Neuronal stem cell (in vitro differentiated cells): ENCODE measurements at regions not wholly inside any gene's neighbourhood (a gene's known extent, or its start where the extent isn't known, plus 50 kb on each side); places are given as distances from the start of the nearest gene placed in this dataset.
A peak's percentile ranks its signal among the peaks of the same experiment; 100 is the strongest.

Source experiments
- DNase-seq: peaks from one replicate; pipeline ENCODE4 v3.0.0-alpha.2; 2013; ENCODE audit warnings: low spot score
- H2AFZ ChIP-seq: one replicate; pipeline ENCODE4 v1.6.1; 2013; ENCODE audit warnings: mild to moderate bottlenecking, low read length, inconsistent platforms
- H2AK5ac ChIP-seq: 2 replicates; pipeline ENCODE4 v1.6.1; 2013; ENCODE audit warnings: low read depth, mild to moderate bottlenecking, inconsistent platforms, low read length, moderate library complexity, mixed read lengths
- H2BK120ac ChIP-seq: 2 replicates; pipeline ENCODE4 v1.6.1; 2013; ENCODE audit warnings: low read depth, mild to moderate bottlenecking, inconsistent platforms, low read length, moderate library complexity, mixed read lengths
- H2BK12ac ChIP-seq: one replicate; pipeline ENCODE4 v1.6.1; 2013; ENCODE audit warnings: low read length, inconsistent platforms
- H2BK15ac ChIP-seq: 2 replicates; pipeline ENCODE4 v1.6.1; 2013; ENCODE audit warnings: mild to moderate bottlenecking, low read length, inconsistent platforms, mixed read lengths
- H2BK5ac ChIP-seq: one replicate; pipeline ENCODE4 v1.6.1; 2013; ENCODE audit warnings: inconsistent platforms, mild to moderate bottlenecking, low read length, moderate library complexity
- H3K14ac ChIP-seq: one replicate; pipeline ENCODE4 v1.6.1; 2013; ENCODE audit warnings: low read length, inconsistent platforms
- H3K18ac ChIP-seq: 2 replicates; pipeline ENCODE4 v1.6.1; 2013; ENCODE audit warnings: low read length, inconsistent platforms
- H3K23ac ChIP-seq: 2 replicates; pipeline ENCODE4 v1.6.1; 2013; ENCODE audit warnings: low read depth, mild to moderate bottlenecking, mixed read lengths, low read length, inconsistent platforms; ENCODE audit not compliant: poor library complexity
- H3K27ac ChIP-seq: replicated peaks from 3 replicates; pipeline ENCODE4 v1.5.1; 2013; ENCODE audit warnings: low read length, inconsistent platforms
- H3K27me3 ChIP-seq, 3 experiments: 2 replicates each; pipeline ENCODE4 v1.6.1; 2013; ENCODE audit warnings: low read length in 3 of 3, mild to moderate bottlenecking in 2 of 3, inconsistent platforms in 1 of 3, low read depth in 1 of 3, mixed read lengths in 1 of 3, moderate library complexity in 1 of 3; ENCODE audit not compliant: control insufficient read depth in 3 of 3, insufficient read depth in 3 of 3
- H3K36me3 ChIP-seq, 2 donors: replicated peaks in 1 of 2; 2 replicates each; pipeline ENCODE4 v1.6.1; 2013; ENCODE audit warnings: low read length in 2 of 2; ENCODE audit not compliant: control insufficient read depth in 2 of 2, insufficient read depth in 2 of 2
- H3K4ac ChIP-seq: 2 replicates; pipeline ENCODE4 v1.6.1; 2013; ENCODE audit warnings: inconsistent platforms, mild to moderate bottlenecking, low read length, moderate library complexity
- H3K4me1 ChIP-seq, 2 donors: 1 replicate in 1 of 2; 2 replicates in 1 of 2; pipeline ENCODE4 v1.6.1; 2013; ENCODE audit warnings: low read length in 2 of 2, low read depth in 1 of 2; ENCODE audit not compliant: control insufficient read depth in 2 of 2, insufficient read depth in 1 of 2
- H3K4me2 ChIP-seq: one replicate; pipeline ENCODE4 v1.6.1; 2013; ENCODE audit warnings: mild to moderate bottlenecking, low read length, inconsistent platforms; ENCODE audit not compliant: insufficient read depth, poor library complexity, severe bottlenecking
- H3K4me3 ChIP-seq, 2 donors: 2 replicates each; pipeline ENCODE4 v1.5.1; 2013; ENCODE audit warnings: low read length in 2 of 2, mild to moderate bottlenecking in 2 of 2, inconsistent platforms in 1 of 2, moderate library complexity in 1 of 2
- H3K79me1 ChIP-seq: one replicate; pipeline ENCODE4 v1.6.1; 2013; ENCODE audit warnings: low read depth, mild to moderate bottlenecking, inconsistent platforms, low read length, moderate library complexity
- H3K9ac ChIP-seq: one replicate; pipeline ENCODE4 v1.6.1; 2013; ENCODE audit warnings: mild to moderate bottlenecking, low read depth, low read length, inconsistent platforms; ENCODE audit not compliant: poor library complexity
- H3K9me3 ChIP-seq, 2 donors: replicated peaks in 1 of 2; 2 replicates each; pipeline versions ENCODE3 to v1.6.1; 2013; ENCODE audit warnings: low read length in 2 of 2, mild to moderate bottlenecking in 2 of 2, inconsistent platforms in 1 of 2, low read depth in 1 of 2, mixed read lengths in 1 of 2, moderate library complexity in 1 of 2; ENCODE audit not compliant: control insufficient read depth in 2 of 2, insufficient read depth in 1 of 2
- H4K8ac ChIP-seq: one replicate; pipeline ENCODE4 v1.6.1; 2013; ENCODE audit warnings: low read depth, mild to moderate bottlenecking, inconsistent platforms, low read length, moderate library complexity
- H4K91ac ChIP-seq: one replicate; pipeline ENCODE4 v1.6.1; 2013; ENCODE audit warnings: low read length, low read depth, mild to moderate bottlenecking, inconsistent platforms; ENCODE audit not compliant: poor library complexity
- WGBS, 2 donors: extraction: QIAGEN DNeasy Blood & Tissue Kit; methylation state at CpG; one replicate each; pipeline ENCODE4 v1.1.7; 2013; ENCODE audit warnings: missing lambda C conversion rate in 2 of 2, mixed read lengths in 1 of 2; ENCODE audit not compliant: insufficient read length in 2 of 2, insufficient replicate concordance in 1 of 2; ENCODE audit errors: extremely low coverage in 2 of 2; 5-methylcytosine and 5-hydroxymethylcytosine counted together

DNA sequence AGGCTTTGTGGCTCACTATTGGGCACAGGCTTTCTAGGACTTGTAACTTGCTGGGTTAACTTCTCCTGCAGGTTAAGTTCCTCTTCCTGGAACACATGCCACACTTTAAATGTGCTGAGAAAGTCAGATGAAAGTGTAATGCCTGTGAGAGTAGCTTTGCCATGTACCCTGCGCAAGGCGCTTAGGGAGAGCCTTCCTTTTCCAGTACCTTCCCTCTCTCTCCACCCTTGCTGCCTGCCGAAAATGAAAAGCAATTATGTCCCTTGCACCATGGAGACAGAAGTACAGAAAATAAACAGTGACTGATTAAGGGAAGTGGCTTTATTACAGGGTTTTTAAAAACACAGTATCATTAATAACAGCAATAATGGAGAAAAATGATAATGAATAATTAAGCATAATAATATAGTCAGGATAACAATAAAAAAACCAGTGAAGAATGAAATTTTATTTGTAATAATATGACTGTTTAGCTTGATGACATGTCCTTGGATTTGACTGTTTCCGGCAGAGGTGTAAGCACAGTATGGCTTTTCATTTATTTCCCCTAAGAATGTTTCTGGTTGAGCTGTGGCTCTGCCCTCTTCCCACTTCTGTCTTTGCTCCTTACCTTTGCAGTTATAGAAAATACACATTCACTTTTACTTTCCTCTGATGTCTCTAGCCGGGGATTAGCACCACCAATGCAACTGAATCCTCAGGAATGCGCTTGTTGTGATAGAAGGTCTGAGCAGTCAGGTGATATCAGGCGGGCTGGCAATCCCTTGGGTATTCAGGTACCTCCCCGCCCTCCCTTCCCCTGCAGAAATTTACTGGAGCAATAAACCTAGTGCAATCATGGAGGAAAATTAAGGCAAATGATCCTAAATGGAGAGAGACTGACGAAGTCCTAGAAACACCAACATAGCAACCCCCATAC is 472.3 kb upstream of the CITED2 start:
- Histone ChIP-seq H3K36me3 (no peaks in the 10 kb centered on the region), H2BK5ac (no peak overlapping the region), H3K9me3 (no peaks in the 10 kb centered on the region), H2AK5ac (no peak overlapping the region), H2BK120ac (no peak overlapping the region), H2BK12ac (no peak overlapping the region), H3K4me2 (no peak overlapping the region), H3K14ac (no peak overlapping the region), H3K27ac (no peak overlapping the region), H3K27me3 (no peaks in the 10 kb centered on the region), H4K8ac (no peak overlapping the region), H2BK15ac (no peak overlapping the region), H3K18ac (no peak overlapping the region), H3K4me1 (peaks cover 0 to 7% of the 10 kb centered on the region in 2 donors), H3K4me3 (no peak overlapping the region), H2AFZ (peak overlapping the region; percentile 5), H3K4ac (no peak overlapping the region), H3K23ac (no peak overlapping the region), H3K79me1 (no peaks in the 10 kb centered on the region), H3K9ac (no peak overlapping the region), H4K91ac (no peak overlapping the region)
- no CpG with 5 or more reads among the region's 9 CpGs for whole genome bisulfite sequencing, 2 donors
- DNase-seq = no peak

DNA sequence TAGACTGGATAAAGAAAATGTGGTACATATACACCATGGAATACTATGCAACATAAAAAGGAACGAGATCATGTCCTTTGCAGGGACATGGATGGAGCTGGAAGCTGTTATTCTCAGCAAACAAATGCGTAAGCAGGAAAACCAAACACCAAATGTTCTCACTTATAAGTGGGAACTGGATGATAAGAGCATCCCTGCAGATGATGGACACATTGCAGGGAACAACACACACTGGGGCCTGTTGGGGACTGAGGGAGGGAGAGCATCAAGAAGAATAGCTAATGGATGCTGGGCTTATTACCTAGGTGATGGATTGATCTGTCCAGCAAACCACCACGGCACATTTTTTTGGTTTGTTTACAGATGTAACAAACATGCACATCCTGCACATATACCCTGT is 470.5 kb upstream of the CITED2 start:
- Histone ChIP-seq H3K4me1 (peaks cover 0 to 7% of the 10 kb centered on the region in 2 donors), H2BK120ac (no peak overlapping the region), H3K4me2 (no peak overlapping the region), H2AFZ (no peak overlapping the region), H3K27ac (no peak overlapping the region), H3K23ac (no peak overlapping the region), H2BK12ac (no peak overlapping the region), H2BK5ac (no peak overlapping the region), H2BK15ac (no peak overlapping the region), H3K36me3 (no peaks in the 10 kb centered on the region), H4K8ac (no peak overlapping the region), H3K9me3 (no peaks in the 10 kb centered on the region), H4K91ac (no peak overlapping the region), H3K18ac (no peak overlapping the region), H3K9ac (no peak overlapping the region), H3K4ac (no peak overlapping the region), H2AK5ac (no peak overlapping the region), H3K14ac (no peak overlapping the region), H3K27me3 (no peaks in the 10 kb centered on the region), H3K79me1 (no peaks in the 10 kb centered on the region), H3K4me3 (no peak overlapping the region)
- no CpG with 5 or more reads among the region's 3 CpGs for WGBS, 2 donors
- DNase-seq = no peak

- Histone ChIP-seq H2AFZ (no peak overlapping the region), H2BK5ac (no peak overlapping the region), H3K79me1 (no peaks in the 10 kb centered on the region), H3K4ac (no peak overlapping the region), H3K27me3 (no peaks in the 10 kb centered on the region), H3K23ac (no peak overlapping the region), H3K4me1 (peaks cover 0 to 2% of the 10 kb centered on the region in 2 donors), H4K8ac (no peak overlapping the region), H3K4me2 (no peak overlapping the region), H3K14ac (no peak overlapping the region), H4K91ac (no peak overlapping the region), H2BK120ac (no peak overlapping the region), H3K9me3 (no peaks in the 10 kb centered on the region), H3K18ac (no peak overlapping the region), H3K9ac (no peak overlapping the region), H2BK12ac (no peak overlapping the region), H2AK5ac (no peak overlapping the region), H2BK15ac (no peak overlapping the region), H3K4me3 (no peak overlapping the region), H3K36me3 (no peaks in the 10 kb centered on the region), H3K27ac (no peak overlapping the region)
- no peak for DNase-seq
- WGBS, 2 donors = no CpG with 5 or more reads among the region's 2 CpGs
Observed at GRCh38 chr6:139841794-139842215, 467.4 kb upstream of the CITED2 start.

DNA sequence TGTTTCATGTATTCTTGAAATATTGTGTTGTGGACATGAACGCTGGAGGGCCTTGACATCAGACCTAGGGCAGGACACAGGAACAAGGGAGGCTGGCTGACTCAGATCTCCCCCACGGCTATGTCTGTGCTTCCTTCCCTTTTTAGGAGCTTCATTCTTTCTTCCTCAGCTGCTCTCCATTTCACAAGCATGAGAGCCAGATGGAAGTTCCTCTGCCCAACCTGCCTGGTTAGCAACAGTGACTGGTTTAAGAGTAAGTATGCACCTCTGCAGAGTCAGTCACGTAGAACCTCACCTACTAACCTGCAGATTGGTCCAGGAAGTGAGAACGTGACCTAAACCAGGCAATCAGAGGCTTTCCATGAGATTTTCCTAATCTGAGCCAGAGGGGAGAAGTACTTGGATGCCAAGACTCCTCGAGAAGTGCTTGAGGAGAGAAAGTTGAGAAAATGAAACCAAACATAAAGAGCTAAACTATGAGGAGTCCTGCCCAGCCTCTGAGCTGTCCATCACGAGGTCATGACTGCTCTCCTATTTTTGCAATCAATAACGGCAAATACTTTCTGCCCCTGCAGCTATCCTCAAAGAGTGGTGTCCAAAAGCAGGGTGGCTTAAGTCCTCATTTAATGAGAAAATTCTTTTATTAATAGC is 465.2 kb upstream of the CITED2 start:
- H3K27me3 ChIP-seq = no peaks in the 10 kb centered on the region
- no peaks in the 10 kb centered on the region for H3K36me3 ChIP-seq
- H3K9me3 ChIP-seq = no peaks in the 10 kb centered on the region
- H3K4me1 ChIP-seq = no peaks in the 10 kb centered on the region
- no peak overlapping the region for H3K4me3 ChIP-seq
- H3K4ac ChIP-seq = no peak overlapping the region
- H2BK5ac ChIP-seq = no peak overlapping the region
- no peak overlapping the region for H2BK120ac ChIP-seq
- H3K18ac ChIP-seq = no peak overlapping the region
- no CpG with 5 or more reads among the region's 7 CpGs for WGBS, 2 donors
- H3K79me1 ChIP-seq = no peaks in the 10 kb centered on the region
- no peak overlapping the region for H3K14ac ChIP-seq
- no peak overlapping the region for H2BK15ac ChIP-seq
- H3K9ac ChIP-seq = no peak overlapping the region
- H3K23ac ChIP-seq = no peak overlapping the region
- H4K91ac ChIP-seq = no peak overlapping the region
- H4K8ac ChIP-seq = no peak overlapping the region
- H3K27ac ChIP-seq = no peak overlapping the region
- no peak overlapping the region for H2BK12ac ChIP-seq
- H3K4me2 ChIP-seq = no peak overlapping the region
- H2AK5ac ChIP-seq = no peak overlapping the region
- no peak for DNase-seq
- peak overlapping the region; percentile 57 for H2AFZ ChIP-seq
